ENCODE measurements at regions not wholly inside any gene's neighbourhood (a gene's known extent, or its start where the extent isn't known, plus 50 kb on each side); places are given as distances from the start of the nearest gene placed in this dataset.

GRCh38 chr16:79685871-79686270 is 85.3 kb upstream of the MAF start:
- Mint-ChIP-seq H3K27me3 (peaks cover 5% of the 10 kb centered on the region), H3K4me1 (no peaks in the 10 kb centered on the region), H3K4me3 (no peak overlapping the region), H3K36me3 (no peaks in the 10 kb centered on the region), H3K9me3 (no peaks in the 10 kb centered on the region), H3K27ac (no peak overlapping the region)
- CTCF ChIA-PET = no interaction called here
- DNase-seq = no peak

DNA sequence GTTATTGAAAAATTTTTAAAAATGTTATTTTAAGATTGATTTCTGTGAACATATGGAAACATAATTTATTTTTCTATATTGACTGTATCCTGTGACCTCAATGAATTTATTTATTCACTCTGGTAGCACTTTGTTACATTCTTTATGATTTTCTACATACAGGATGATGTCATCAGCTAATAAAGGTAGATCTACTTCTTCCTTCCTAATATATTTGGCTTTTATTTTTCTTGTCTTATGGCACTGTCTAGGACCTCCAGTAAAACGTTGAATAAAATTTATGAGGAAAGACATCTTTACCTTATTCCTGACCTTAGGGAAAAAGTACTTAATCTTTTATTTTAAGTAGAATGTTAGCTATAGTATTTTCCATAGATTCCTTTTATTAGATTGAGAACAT is 78.8 kb upstream of the MAF start:
- Mint-ChIP-seq H3K9me3 (no peaks in the 10 kb centered on the region), H3K4me1 (no peaks in the 10 kb centered on the region), H3K27ac (no peak overlapping the region), H3K27me3 (peaks cover 6% of the 10 kb centered on the region), H3K36me3 (no peaks in the 10 kb centered on the region), H3K4me3 (no peak overlapping the region)
- DNase-seq = no peak
- CTCF ChIA-PET = no interaction called here

- Mint-ChIP-seq H3K4me1 (no peaks in the 10 kb centered on the region), H3K4me3 (no peak overlapping the region), H3K36me3 (no peaks in the 10 kb centered on the region), H3K27ac (no peak overlapping the region), H3K9me3 (no peaks in the 10 kb centered on the region), H3K27me3 (peaks cover 10% of the 10 kb centered on the region)
- CTCF ChIA-PET = no interaction called here
- DNase-seq = no peak
Measured at GRCh38 chr16:79677799-79678530, 77.4 kb upstream of the MAF start.

GRCh38 chr16:79673635-79674034 is 73.1 kb upstream of the MAF start:
- Mint-ChIP-seq H3K4me3 (no peak overlapping the region), H3K27ac (no peak overlapping the region), H3K36me3 (no peaks in the 10 kb centered on the region), H3K4me1 (no peaks in the 10 kb centered on the region), H3K9me3 (peaks cover 13% of the 10 kb centered on the region), H3K27me3 (peaks cover 20% of the 10 kb centered on the region)
- DNase-seq = no peak
- CTCF ChIA-PET = no interaction called here

- Mint-ChIP-seq H3K4me3 (no peak overlapping the region), H3K4me1 (no peaks in the 10 kb centered on the region), H3K36me3 (no peaks in the 10 kb centered on the region), H3K27me3 (peaks cover 22% of the 10 kb centered on the region), H3K9me3 (peaks cover 15% of the 10 kb centered on the region), H3K27ac (no peak overlapping the region)
- CTCF ChIA-PET = no interaction called here
- DNase-seq = no peak
Measured at GRCh38 chr16:79672524-79672923, 72.0 kb upstream of the MAF start.

DNA sequence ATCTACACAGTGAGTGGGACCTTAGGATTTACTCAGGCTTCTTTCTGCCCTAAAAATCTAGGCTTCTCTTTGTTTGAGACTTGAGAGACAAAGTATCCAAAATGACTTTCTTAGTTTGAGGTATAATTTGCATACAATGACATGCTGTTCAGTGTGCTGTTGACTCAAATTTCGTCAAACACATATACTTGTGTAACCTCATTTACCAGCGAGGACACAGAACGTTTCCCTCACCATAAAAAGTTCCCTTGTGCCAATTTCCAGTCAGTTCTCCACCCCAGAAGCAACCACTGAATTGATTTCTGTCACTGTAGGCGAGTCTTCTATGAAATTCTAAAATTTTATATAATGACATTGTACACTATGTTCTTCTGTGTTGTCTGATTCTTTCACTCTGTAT is 68.0 kb upstream of the MAF start:
- H3K27me3 Mint-ChIP-seq = peaks cover 26% of the 10 kb centered on the region
- H3K36me3 Mint-ChIP-seq = no peaks in the 10 kb centered on the region
- no peak for DNase-seq
- no peak overlapping the region for H3K4me3 Mint-ChIP-seq
- peaks cover 6% of the 10 kb centered on the region for H3K4me1 Mint-ChIP-seq
- H3K9me3 Mint-ChIP-seq = peaks cover 15% of the 10 kb centered on the region
- CTCF ChIA-PET = no interaction called here
- no peak overlapping the region for H3K27ac Mint-ChIP-seq

- CTCF ChIA-PET = no interaction called here
- no peak for DNase-seq
- Mint-ChIP-seq H3K9me3 (peaks cover 16% of the 10 kb centered on the region), H3K27ac (no peak overlapping the region), H3K36me3 (no peaks in the 10 kb centered on the region), H3K4me3 (no peak overlapping the region), H3K27me3 (peaks cover 24% of the 10 kb centered on the region), H3K4me1 (peaks cover 6% of the 10 kb centered on the region)
Measured at GRCh38 chr16:79665970-79666369, 65.4 kb upstream of the MAF start.

DNA sequence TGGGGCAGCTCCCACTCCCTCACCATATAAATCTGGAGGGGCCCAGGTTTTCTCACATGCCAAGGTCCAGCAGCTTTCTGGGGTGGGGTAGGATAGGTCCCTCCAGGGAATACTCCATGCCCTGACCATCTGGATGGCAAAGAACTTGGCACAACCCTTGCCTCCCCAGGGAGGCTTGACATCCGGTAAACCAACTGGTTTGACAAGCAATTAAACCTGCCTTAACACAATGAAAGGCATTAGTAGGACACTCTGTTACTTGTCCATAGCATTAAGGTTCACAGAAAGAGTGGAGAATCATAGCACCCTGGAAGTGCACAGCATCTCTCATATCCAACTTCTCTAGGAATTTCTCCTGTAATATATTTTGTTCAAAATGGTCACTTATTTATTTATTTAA is 63.9 kb upstream of the MAF start:
- no peak for DNase-seq
- Mint-ChIP-seq H3K27ac (no peak overlapping the region), H3K27me3 (peaks cover 15% of the 10 kb centered on the region), H3K9me3 (peaks cover 7% of the 10 kb centered on the region), H3K4me3 (no peak overlapping the region), H3K36me3 (no peaks in the 10 kb centered on the region), H3K4me1 (peaks cover 6% of the 10 kb centered on the region)
- CTCF ChIA-PET = no interaction called here

- peaks cover 2% of the 10 kb centered on the region for H3K9me3 Mint-ChIP-seq
- no peaks in the 10 kb centered on the region for H3K36me3 Mint-ChIP-seq
- H3K27me3 Mint-ChIP-seq = peaks cover 23% of the 10 kb centered on the region
- CTCF ChIA-PET = no interaction called here
- no peak for DNase-seq
- no peak overlapping the region for H3K4me3 Mint-ChIP-seq
- H3K4me1 Mint-ChIP-seq = peaks cover 6% of the 10 kb centered on the region
- no peak overlapping the region for H3K27ac Mint-ChIP-seq
Measured at GRCh38 chr16:79662669-79663313, 62.3 kb upstream of the MAF start.

DNA sequence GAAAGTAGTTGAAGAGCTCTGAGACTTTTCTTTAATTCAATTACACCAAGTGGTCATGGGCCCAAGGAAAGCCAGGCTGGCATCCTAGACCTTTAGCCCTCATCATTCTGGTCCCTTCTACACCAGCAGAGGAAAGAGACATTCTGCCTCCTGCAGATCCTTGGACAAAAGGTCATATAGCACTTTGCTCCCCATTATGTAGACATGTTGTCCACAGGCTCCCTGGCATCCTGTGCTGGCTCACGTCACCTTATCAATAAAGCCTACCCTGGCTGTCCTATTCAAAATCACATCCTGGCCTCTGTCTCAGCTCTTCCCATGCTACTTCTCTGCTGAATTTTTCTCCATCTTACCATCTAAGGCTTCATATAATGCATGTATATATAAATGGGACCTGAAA is 61.6 kb upstream of the MAF start:
- H3K36me3 Mint-ChIP-seq = no peaks in the 10 kb centered on the region
- H3K4me1 Mint-ChIP-seq = peaks cover 6% of the 10 kb centered on the region
- peaks cover 2% of the 10 kb centered on the region for H3K9me3 Mint-ChIP-seq
- peaks cover 18% of the 10 kb centered on the region for H3K27me3 Mint-ChIP-seq
- no peak overlapping the region for H3K27ac Mint-ChIP-seq
- no peak overlapping the region for H3K4me3 Mint-ChIP-seq
- no peak for DNase-seq
- CTCF ChIA-PET = no interaction called here

- Mint-ChIP-seq H3K9me3 (peaks cover 2% of the 10 kb centered on the region), H3K36me3 (no peaks in the 10 kb centered on the region), H3K27ac (no peak overlapping the region), H3K4me1 (peaks cover 6% of the 10 kb centered on the region), H3K4me3 (no peak overlapping the region), H3K27me3 (peaks cover 18% of the 10 kb centered on the region)
- no peak for DNase-seq
- CTCF ChIA-PET = no interaction called here
Measured at GRCh38 chr16:79661578-79661977, 61.0 kb upstream of the MAF start.

DNA sequence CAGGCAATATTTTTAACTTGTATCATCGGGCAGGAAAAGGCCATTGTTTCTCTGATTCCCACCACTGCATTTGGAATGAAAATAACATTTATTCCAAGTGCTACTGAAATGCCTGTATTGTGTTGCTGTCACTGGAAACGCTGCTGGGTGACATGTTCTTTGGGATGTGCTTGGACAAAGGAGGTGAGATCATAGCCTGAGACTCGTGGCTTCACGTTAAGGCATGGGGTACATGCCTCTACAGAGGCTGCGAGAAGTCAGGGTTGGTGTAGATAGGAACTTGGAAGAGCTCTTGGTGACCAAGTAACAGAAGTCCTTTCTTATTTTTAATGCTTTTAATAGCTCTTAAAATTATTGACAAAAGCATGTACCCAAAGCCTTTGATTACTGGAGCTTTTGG is 58.8 kb upstream of the MAF start:
- Mint-ChIP-seq H3K9me3 (peaks cover 2% of the 10 kb centered on the region), H3K27ac (no peak overlapping the region), H3K36me3 (no peaks in the 10 kb centered on the region), H3K4me3 (no peak overlapping the region), H3K27me3 (peaks cover 8% of the 10 kb centered on the region), H3K4me1 (no peaks in the 10 kb centered on the region)
- DNase-seq = no peak
- CTCF ChIA-PET = no interaction called here

GRCh38 chr16:79658301-79659033 is 57.9 kb upstream of the MAF start:
- H3K9me3 Mint-ChIP-seq = peaks cover 2% of the 10 kb centered on the region
- H3K27ac Mint-ChIP-seq = no peak overlapping the region
- no peak for DNase-seq
- no peaks in the 10 kb centered on the region for H3K4me1 Mint-ChIP-seq
- H3K27me3 Mint-ChIP-seq = peaks cover 8% of the 10 kb centered on the region
- H3K4me3 Mint-ChIP-seq = no peak overlapping the region
- CTCF ChIA-PET = no interaction called here
- H3K36me3 Mint-ChIP-seq = no peaks in the 10 kb centered on the region

DNA sequence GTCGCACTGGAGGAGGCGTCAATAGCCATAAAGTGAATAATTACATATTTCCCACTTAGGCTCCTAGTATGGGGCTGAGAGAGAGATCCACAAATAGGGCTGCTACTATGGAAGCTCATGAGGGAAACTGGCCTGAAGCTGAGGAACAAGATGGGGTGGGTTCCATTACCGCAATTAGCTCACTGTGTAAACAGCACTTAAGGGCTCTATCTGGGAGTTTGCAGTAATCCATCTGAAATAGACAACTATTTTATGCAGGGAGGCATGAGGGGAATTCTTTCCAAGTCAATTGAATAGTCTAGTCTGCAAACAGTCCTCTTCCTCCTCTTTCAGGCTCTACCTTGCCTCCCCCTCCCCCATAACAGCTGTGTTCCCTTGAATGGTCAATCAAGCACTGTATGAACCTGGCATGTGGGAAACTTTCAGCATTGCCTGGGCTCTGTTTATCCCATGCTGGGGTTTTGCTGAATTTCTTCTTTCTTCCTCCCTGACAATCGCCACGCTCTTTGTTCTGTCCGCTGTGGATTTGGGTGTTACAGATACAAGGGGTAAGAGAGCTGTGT is 56.1 kb upstream of the MAF start:
- CTCF ChIA-PET = no interaction called here
- Mint-ChIP-seq H3K4me3 (no peak overlapping the region), H3K27me3 (peaks cover 13% of the 10 kb centered on the region), H3K27ac (no peak overlapping the region), H3K36me3 (no peaks in the 10 kb centered on the region), H3K9me3 (no peaks in the 10 kb centered on the region), H3K4me1 (no peaks in the 10 kb centered on the region)
- no peak for DNase-seq

All from activated naive CD4-positive, alpha-beta T cell treated with anti-CD3 and anti-CD28 coated beads, Interleukin-2, amount 10 ng/mL, durations not matched to agents 7 days and 5 days (primary cell).